ENCODE measurements at regions not wholly inside any gene's neighbourhood (a gene's known extent, or its start where the extent isn't known, plus 50 kb on each side); places are given as distances from the start of the nearest gene placed in this dataset.
"Not testable (repeated sequence)": the region's sequence is repeated elsewhere in the genome, so short reads cannot be mapped to it uniquely, and the experiment has no call there.

DNA sequence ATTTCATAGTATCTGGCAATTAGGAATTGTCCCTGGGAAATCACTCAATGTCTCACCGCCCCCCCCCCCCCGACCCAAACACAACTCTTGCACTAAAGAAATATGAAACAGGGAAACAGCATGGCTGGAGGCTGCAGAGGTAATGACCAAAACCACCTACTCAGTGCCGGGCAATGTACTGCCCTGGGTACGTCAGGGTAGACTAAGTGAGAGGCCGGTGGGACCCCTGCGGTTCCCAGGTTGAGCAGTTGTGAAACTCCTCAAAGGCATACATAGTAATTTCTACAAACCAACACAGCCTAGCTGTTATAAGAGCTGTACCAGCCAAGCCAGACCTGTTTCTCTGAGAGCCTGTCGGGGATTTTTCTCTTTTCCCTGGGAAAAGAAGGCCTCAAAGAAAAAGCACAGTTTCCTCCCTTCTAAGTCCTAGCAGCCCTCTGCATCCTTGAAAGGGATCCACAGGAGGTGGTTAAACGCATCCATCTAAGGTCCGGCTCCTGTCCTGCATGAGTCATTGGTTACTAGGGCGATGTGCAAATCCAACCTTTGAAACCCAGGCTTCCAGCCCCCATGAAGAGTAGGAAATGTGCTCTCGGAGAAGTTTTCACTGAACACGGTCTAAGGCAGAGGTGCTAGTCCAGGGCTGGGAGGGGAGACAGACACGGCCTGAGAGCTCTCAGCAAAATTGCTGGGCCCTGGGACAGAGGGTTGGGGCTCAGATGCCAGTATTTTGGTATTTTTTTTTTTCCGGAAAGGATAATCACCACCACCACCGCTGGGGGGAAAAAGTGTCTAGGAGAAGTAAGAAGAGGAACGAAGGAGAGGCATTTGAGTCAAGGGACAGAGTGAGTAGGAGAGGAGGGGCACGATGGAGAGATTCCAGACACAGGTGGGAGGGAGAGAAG, 172.8 kb downstream of the ATP6V0E2 start:
- not testable (repeated sequence) for DNase-seq (ENCODE audit: low read depth in 2 of 2)

DNA sequence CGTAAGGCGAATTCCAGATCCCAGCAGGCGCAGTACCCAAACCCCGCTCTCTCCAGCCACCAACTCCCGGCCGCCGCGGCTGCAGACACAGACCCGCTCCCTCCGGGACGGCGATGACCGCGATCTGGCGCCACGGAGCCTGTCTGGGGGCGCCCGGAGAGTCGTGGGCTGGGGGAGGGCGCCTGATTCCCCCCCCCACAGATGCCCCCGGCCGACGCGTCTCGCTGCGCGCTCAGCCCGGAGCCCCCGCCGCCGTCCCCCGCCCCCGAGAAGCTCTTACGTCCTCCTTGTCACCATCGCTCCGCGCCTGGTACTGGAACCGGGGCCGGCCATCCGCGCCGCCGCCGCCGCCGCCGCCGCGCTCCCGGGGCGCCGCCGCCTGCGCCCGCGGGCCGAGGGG, 173.6 kb downstream of the ATP6V0E2 start:
- not testable (repeated sequence) for DNase-seq (ENCODE audit: low read depth in 2 of 2)

DNA sequence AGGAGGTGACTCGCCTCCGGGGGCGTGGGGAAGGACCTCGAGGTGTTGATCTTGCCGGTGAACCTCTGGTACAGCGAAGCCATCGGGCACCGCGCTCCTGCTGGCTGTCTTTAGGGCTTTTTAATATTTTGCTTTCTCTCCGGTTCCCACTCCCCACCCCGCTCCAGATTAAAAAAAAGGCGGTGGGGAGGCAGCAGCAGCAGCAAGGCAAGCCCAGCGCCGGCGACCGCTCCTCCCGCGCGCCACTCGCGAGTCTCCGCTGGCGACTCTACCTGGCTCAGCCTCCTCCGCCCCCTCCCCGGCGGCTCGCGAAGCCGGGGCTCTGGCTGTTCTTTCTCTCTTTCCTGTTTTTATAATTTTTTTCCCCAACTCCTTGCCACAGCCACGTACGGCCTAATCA, 174.0 kb downstream of the ATP6V0E2 start:
- DNase-seq (ENCODE audit: low read depth in 2 of 2): not testable (repeated sequence)

DNA sequence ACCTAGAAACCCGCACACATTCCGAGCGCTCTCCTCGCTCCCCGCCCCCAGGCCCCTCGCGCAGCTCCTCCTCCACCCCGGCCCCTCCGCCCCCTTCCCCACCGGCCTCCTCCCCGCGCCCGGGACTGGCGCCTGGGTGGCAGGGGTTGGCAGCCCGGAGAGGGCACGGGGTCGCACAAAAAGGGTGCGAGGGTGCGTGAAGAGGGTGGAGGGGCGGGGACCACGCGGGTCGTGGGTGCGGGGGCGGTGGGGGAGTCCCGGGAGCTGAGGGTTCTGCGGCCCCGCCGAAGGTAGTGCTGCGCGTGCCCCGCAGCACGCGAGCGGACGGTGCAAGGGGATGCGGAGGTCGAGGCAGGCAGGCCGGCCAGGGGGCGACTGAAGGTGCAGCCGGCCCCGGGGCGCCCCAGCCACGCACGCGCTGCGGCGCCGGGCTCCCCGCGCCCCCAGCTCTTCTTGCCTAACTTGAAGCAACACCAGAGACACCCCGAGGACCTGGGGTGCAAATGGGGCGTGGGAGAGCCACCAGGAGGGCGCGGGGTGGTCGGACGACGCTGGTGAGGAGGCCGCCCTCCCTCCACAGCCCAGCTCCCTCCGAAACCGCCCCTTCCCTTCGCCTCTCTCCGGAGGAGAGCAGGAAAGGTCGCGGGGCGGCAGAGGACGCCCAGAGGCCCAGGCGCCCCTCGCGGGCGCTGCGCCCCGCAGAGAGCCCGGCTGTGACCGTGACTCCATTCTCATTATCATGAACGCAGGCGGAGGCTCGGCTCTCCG, 174.7 kb downstream of the ATP6V0E2 start:
- not testable (repeated sequence) for DNase-seq (ENCODE audit: low read depth in 2 of 2)

DNA sequence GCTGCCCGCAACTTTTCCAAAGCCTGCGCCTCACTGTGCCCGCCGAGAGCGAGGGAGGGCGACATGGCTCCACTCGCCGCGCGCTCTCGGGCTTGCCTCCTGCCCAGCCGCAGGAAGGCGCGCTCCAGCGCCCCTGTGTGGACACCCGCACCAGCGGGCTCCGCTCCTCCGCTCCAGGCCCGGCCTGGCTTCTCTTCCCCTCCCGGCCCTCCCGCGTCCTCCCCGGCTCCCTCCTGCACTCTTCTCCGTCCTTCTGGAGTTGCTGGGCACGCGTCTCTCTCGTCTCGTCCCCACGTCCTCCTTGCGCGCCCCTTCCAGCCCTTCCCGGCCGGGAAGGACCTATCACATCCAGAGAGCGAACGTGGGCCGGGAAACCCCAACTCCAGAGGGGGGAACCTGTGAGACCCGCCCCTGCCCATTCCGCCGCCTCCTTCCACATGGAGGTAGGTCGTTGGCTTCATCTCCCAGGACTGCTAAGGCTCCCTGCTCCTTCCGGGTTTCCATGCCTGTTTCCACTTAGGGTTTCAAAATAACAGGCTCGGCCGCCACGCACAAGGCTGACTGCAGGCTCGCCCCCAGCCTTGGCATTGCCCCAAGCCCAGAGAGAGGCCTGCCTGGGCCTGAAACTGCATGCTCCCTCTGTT, 175.4 kb downstream of the ATP6V0E2 start:
- not testable (repeated sequence) for DNase-seq (ENCODE audit: low read depth in 2 of 2)

DNA sequence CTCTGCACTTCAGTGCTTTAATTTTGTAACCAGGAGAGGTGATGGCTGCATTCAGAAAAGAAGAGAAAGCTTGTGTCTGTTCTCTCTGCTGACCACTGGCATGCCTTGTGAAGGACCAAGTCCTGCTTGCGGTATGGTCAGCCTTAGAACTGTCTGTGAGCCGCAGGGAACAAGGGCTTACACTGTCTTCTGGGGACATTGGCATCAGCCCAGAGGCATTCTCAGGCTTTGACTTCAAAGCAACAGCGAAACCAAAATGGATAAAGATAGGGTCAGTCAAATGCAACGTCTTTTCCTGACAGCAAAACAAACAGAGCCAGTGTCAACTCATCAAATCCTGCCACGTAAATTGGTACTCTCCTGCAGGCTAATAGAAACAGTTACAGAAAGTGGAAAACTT, 179.6 kb downstream of the ATP6V0E2 start:
- DNase-seq (ENCODE audit: low read depth in 2 of 2): not testable (repeated sequence)

DNA sequence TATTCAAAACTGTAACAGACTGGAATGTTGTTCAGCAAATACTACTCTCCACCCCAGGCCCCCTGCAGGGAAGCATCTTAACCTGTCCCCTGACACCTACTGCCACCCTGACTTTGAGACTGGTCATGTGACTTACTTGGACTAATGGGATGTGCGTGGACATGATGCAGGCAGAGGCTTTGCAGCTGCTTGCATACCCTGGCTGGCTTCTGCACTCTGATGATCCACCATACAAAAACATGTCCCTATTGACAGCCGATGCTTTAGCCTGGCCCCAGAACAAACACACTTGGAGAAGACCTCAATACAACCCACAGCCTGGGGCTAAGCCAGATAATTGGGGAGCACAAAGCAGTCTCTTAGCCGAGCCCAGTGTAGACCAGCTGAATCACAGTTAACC, 180.5 kb downstream of the ATP6V0E2 start:
- DNase-seq (ENCODE audit: low read depth in 2 of 2): not testable (repeated sequence)

DNA sequence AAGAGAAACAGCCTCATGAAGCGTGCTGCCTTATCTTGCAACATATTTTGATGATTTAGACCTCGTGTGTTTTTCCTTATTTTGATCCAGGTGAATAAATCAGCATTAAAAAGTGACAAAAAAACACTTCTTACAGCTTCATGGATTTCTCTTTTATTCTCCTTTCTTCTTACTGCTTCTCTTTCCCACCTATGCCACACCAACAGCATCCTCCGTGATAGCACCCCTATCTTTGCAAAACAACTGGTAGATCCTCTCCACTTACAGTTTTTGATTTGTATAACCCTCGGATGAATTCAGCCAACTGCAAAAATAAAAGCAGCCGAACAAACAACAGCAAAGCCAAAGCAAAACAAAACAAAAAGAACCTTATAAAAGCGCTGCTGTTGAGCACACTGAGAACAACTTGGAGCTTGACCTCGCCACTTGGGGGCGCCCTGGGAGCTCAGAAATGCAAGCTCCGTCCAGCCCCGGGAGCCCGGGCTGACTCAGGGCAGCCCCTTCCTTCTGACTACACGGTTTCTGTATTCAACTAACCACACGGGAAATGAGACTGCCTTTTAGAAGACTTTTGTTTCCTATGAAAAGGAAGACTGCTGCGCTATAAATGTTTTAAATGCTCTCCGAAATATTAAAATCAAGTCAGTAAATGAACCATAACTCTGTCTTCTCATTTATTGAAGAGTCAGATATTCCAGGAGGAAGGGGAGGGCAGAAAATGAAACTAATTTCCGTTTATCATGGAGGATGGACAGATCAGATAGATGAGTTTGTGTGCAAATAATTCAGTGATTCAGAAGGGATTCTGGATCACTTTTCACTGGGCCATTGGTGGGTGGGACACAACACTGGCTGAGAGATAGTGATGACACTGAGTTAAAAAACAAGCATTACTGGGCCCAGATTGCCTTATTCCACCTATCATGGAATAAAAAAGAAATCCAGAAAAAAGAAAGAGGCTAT, 186.8 kb downstream of the ATP6V0E2 start:
- peak; percentile 68 to 72 for DNase-seq (ENCODE audit: low read depth in 2 of 2)

DNA sequence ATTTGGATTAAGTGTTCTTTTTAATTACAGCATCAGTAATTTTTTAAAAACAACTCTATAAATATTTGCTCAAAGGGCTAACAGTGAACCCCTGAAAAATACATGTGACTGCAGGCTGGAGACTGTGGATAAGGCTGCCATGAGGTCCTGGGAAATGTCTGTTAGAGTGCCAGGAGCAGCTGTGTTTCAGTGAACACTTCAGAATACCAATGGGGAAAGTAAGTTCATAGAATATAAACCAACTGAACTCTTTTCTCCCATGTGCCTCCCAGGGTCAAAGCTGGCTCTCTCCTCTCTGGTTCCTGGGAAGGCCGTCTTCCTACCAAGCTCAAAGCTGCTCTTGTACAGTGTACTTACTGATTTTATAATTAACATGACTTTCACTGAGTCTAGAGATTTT, 189.4 kb downstream of the ATP6V0E2 start:
- DNase-seq (ENCODE audit: low read depth in 2 of 2): not testable (repeated sequence)

DNA sequence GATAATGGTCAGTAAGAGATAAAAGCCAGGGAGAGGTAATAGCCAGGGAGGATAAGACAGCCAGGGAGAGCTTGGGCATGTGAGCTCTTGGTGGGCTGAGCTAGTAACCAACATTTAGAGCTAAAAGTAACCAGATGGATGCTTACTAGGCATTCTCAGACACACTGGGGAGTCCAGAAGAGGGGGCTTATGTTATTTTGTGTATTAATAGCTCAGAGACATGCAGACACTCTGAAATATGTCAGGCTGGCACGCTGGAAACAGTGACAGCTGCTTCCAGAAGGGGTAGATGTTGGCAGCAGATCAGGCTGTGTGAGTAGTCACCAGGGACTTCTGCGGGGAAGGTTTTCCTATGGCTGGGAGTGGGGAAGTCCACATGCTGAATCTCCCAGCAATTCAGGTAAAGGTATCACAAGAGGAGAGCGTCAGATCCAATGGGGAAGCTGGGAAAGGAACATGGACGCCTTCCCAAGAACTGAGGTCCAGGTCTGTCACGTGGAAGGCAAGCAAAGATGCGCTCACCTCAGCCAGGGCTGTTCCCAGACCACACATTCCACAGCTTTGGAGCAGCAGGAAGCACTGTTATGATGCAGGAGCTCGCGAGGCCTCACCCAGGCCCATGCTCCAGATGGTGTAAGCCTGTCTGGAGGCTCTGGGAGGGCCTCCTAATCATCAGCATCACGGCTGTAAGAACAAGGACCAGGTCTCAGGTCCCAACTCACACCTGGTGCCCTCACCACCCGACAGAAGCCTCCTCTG, 196.0 kb downstream of the ATP6V0E2 start:
- DNase-seq (ENCODE audit: low read depth in 2 of 2): not testable (repeated sequence)

DNA sequence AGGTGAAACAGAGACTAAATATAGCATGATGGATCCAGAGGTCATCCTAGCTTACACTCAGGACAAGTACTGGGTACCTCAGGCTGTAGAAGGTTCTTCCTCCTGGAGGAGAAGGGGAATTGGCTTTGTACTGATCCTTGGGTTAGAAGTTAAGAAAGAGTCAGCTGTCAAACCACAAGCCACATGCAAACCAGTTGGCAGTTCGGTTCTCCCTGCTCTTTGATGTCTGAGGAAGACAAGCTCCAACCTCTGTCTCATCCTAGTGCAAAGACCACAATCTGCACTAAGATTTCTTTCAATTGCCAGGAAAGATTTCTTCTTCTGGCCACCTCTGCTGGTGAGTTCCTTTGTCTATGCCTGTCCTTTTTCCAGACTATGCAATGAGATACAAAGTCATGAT, 203.8 kb downstream of the ATP6V0E2 start:
- DNase-seq (ENCODE audit: low read depth in 2 of 2): not testable (repeated sequence)

DNA sequence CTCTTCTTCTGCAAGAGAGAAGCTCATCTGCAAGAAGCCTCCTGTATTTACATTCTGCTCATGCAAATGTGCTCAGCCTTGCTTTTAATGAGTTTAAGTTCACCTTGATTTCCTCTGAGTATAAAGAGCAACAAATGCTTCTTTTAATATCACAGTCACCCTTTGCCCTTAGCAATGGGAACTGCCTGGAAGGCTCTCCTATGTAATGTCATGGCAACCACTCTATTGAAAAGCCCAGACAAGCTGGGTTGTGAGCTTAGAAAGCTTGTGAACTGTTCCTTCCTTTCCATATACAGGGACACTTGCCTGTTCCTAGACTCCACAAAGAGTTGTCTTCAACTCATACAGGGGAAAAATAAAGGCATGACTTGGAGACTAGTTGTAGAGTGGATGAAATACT, 208.1 kb downstream of the ATP6V0E2 start:
- not testable (repeated sequence) for DNase-seq (ENCODE audit: low read depth in 2 of 2)

DNA sequence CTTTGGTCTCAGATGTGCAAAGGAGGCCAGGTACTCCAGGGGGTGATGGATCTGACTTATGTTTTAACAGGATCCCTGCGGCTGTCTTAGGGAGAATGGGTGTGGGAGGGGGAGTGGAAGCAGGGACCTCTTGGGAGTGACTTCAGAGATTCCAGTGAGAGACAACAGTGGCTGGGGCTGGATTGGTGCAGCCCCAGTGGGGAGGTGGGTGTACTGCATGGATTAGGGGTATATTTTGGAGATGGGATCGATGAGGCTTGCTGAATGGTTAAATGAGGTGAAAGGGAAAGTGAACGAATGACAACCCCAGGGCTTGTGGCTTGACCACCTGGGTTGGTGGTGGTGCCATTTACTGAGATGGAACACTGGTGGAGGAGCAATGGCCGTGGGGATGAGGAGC, 211.0 kb downstream of the ATP6V0E2 start:
- not testable (repeated sequence) for DNase-seq (ENCODE audit: low read depth in 2 of 2)

DNA sequence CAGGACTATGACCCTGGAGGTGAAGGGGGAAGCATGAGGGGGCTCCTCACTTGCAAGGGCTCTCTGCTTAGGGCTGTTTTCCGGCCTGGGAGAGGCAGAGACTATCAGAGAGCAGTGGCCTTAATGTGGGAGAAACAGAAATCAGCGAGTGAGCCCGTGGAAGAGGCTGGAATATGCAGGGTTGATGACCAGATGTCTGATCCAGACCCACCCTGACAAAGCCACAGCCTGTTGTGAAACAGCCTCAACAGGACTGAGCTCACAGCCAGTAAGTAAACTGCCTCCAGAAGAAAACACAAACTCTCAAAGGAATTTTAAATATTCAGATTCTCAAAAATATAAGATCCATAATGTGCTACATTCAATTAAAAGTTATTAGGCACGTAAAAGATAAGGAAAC, 213.7 kb downstream of the ATP6V0E2 start:
- DNase-seq (ENCODE audit: low read depth in 2 of 2): not testable (repeated sequence)

DNA sequence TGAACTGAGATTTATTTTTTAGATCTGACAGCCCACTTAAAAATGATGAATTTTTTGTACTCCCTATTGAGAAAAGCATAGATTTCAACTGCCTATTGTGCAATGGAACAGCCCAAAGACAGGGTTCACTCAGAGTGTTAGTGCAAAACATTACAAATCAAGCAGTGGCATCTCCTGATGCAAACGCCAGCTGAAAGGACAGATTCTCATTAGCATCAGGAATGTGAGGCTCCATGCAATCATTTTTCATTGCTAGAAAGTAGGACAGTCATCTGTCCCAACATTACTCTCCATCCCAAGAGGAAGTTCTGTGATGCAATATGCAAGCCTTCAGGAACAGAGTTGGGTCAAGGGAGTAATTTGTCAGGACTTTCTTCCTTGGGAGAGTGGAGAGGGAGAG, 215.4 kb downstream of the ATP6V0E2 start:
- DNase-seq (ENCODE audit: low read depth in 2 of 2): not testable (repeated sequence)

DNA sequence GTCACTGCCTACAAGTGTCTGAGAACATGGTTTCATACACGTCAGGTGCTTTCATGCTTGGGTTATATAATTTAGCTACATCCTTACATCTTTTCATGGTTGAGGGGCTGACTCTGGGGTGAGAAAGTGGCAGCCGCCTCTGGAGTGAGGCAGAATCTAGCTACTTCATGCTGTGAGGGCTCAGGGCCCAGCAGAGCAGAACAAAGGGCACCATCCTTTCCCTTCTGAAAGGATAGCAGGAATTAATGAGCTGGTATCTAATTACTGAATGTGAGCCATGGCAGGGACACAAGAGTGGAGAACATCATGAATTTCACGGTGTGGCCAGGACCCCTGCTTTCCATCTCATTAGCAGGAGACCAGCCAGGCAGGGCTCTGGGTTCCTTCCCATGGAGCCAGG, 217.0 kb downstream of the ATP6V0E2 start:
- DNase-seq (ENCODE audit: low read depth in 2 of 2): not testable (repeated sequence)

DNA sequence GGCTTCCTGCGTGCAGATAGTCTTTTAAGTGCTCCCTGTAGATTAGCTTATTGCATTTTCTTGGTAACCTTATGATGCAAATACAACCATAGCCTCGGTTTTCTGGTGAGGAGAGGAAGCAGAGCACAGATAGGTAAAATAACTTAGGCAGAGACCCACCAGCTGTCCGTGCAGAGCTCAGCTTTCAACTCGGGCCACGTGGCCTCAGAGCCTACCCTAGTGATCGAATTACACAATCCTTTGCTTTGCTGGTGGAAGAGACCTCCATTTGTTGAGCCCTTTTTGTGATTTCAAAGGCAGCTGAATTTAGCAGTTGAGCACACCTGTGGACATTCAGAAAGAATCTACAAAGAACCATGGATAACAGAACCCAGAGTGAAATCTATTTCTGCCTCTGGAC, 220.1 kb downstream of the ATP6V0E2 start:
- DNase-seq (ENCODE audit: low read depth in 2 of 2): not testable (repeated sequence)

DNA sequence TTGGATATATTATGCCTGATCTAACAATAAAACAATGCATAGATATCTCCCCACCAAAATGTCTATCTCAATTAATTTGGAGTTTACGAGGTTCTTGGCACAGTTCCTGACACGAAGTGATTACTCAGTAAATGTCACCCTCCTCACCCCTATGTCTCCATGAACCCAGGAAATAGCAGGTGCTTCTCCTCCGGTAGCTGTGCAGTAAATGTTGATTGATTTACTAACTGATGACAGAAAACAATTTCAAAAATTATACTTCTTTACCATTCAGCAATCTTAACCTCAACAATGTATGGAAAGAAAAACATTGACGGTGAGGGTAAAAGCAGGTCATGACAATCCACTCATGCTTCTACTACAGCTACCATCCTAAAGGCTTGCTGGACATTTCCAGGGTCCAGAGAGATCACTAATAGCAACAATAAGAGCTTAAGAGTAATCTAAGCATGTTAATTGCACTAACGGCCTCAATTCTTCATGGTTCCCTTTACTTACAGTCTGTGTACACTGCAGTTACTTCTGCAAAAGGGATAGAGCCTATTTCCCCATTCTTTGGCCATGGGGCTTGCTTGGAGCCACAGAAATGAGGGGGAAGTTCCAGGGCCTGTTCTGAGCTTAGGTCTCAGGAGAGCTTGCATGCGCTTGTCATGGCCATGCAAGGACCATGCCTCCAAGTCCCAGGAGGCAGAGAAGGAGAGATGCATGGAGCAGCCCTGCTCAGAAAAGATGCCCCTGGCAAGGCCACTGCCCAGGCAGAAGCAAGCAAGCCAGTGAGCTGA, 222.6 kb downstream of the ATP6V0E2 start:
- DNase-seq (ENCODE audit: low read depth in 2 of 2): not testable (repeated sequence)

DNA sequence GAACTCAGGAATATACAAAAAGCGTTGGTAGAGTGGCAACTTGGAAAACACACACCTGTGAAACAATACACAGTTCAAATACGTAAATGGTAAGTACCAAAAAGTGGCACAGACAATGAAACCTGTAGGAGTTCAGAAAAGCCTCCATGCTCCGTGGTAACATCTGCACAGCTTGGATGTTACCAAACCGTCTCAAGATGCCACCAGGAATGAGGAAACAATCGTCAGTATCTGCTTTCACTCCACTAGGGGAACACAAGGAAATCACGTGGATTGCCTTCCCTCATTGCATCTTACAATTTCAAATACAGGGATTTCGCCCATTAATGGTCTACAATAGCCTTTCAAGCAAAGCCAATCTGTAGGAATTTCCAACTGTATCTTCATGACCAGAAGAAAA, 224.6 kb upstream of the LRRC61 start:
- not testable (repeated sequence) for DNase-seq (ENCODE audit: low read depth in 2 of 2)
